ENCODE measurements at regions not wholly inside any gene's neighbourhood (a gene's known extent, or its start where the extent isn't known, plus 50 kb on each side); places are given as distances from the start of the nearest gene placed in this dataset.
"Not testable (repeated sequence)": the region's sequence is repeated elsewhere in the genome, so short reads cannot be mapped to it uniquely, and the experiment has no call there.

- DNase-seq (ENCODE audit: low read depth), result no peak
Measured at GRCh38 chr6:105726902-105727655, 324.2 kb upstream of the PREP start.

DNA sequence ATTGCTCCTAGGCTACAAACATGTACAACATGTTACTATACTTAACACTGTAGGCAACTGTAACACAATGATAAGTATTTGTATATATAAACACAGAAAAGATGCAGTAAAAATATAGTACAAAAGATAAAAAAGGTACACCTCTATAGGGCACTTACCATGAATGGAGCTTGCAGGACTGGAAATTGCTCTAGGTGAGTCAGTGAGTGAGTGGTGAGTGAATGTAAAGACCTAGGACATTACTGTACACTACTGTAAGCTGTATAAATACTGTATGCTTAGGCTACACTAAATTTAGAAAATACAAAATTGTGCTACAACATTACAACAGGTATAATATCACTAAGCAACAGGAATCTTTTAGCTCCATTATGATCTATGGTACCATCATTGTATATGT lies 312.0 kb upstream of the PREP start:
- DNase-seq (ENCODE audit: low read depth), result no peak

DNA sequence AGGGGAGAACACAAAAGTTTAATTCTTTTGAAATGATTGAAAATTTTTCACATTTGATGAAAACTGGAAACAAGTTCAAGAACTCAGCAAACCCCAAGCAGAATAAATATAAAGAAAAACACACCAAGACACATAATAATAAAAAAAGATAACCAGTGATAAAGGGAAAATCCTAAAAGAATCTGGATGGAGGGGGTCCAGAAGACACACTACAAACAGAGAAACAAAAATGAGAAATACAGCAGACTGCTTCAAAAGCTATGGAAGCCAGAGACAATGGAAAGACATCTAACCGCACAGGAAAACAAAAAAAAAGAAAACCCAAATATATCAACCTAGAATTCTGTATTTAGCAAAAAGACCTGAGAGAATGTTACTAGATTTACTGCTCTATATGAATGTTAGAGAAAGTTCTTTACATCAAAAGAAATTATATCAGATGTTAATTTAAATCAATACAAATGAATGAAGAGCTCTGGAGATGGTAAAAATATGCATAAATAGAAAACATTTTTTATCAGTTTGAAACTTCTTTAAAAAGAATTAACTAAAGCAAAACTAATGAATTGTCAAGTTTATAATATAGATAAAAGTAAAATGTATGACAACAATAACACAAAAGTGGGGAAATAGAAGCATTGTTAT lies 310.7 kb upstream of the PREP start:
- no peak for DNase-seq (ENCODE audit: low read depth)

DNA sequence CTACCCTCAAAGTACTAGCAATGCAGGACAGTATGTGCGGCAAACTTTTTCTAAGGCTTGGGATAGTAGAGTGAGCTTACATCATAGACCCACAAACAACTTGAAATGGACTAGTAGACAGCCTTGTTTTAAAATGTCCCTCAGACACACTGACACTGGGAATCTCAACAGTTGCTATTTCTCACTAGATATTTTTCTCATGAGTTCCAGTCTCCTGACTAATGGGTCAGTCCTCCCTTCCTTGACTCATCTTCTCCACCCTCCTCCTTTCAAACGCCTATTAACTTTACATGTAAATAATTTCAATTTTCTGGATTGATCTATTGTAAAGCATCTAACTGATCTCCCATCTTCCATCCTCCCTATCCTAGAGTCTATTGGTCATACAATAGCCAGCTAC lies 308.3 kb upstream of the PREP start:
- no peak for DNase-seq (ENCODE audit: low read depth)

DNA sequence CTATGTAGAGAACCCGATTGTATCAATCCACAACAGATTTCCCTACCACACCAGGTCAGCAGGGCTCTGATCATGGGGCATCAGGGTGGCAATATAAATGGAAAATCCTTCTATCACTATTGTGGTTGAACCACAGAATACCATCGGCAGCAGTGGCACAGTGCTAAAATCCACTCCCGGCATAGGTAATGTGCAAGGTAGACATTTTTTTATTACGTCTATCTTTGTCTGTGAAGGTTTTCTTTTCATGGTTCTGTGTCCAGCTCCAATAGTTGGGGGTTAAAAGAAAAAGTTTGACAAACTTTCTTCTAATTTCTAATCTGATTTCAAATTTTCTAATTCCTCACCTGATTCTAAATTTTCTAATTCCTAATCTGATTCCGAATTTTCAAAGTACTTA lies 302.7 kb upstream of the PREP start:
- no peak for DNase-seq (ENCODE audit: low read depth)

- no peak for DNase-seq (ENCODE audit: low read depth)
Measured at GRCh38 chr6:105695461-105695860, 292.6 kb upstream of the PREP start.

- DNase-seq (ENCODE audit: low read depth), result no peak
Measured at GRCh38 chr6:105692613-105693215, 289.8 kb upstream of the PREP start.

DNA sequence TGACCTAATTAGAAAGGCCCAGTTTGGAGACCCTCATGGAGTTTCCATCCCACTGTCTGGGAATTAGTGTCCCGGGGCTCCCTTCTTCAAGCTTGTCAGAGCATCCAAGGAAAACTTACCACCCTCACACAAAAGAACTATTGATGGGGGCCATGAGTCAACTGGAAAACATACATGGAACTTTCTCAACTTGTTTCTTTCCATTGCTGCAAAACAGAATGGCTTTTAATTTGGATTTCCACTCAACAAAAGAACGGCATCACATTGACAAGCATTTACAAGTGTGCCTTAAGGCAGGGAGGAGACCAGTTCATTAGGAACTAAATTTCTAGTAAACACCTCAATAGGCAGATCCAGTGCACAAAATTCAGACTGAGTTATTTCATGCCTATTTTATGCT lies 289.1 kb upstream of the PREP start:
- DNase-seq (ENCODE audit: low read depth), result no peak

- no peak for DNase-seq (ENCODE audit: low read depth)
Measured at GRCh38 chr6:105691081-105691480, 288.2 kb upstream of the PREP start.

DNA sequence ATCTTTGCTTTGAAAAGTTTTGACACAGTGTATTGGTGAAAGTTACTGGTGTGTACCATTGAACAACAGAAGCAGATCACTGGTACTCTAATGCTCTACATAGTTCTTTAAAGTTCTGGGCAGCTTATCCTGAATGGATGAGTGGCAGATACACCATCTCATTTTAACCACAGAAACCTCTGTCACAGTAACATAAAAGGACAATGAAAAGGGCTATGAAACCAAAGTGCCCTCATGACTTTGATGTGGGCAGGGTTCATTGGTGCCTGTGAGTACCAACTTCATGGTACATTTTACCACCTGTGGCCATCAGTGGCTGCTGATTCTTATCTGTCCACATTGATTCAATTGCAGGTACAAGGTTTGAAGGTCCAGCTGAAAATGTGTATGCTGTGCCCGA lies 285.7 kb upstream of the PREP start:
- DNase-seq (ENCODE audit: low read depth), result no peak

DNA sequence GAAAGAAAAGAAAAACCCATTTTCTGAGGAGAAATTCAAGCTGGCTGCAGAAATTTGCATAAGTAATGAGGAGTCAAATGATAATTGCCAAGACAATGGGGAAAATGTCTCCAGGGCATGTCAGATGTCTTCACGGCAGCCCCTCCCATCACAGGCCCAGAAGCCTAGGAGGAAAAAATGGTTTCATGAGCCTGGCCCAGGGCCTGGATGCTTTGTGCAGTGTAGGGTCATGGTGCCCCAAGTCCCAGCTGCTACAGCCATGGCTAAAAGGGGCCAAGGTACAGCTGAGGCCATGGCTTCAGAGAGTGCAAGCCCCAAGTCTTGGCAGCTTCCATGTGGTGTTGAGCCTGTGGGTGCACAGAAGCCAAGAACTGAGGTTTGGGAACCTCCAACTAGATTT lies 283.9 kb upstream of the PREP start:
- DNase-seq (ENCODE audit: low read depth), result not testable (repeated sequence)

DNA sequence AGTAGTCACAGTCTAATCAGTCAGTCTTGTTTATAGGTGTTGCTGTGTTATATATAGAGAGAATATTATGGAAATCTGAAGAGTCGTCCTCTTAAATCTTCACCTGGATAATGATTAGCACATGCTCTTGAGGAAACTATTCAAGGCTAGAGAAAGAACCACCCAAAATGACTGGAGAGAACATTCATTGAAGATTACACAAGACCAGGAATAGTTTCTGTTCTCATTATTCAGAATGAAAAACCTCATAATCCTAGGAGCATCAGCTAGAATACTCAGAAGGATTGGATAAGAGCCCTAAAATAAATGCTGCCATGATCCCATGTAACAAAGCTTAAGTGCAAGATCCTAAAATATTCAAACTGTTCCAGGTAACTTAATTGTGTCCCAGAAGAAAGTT lies 278.2 kb upstream of the PREP start:
- no peak for DNase-seq (ENCODE audit: low read depth)

DNA sequence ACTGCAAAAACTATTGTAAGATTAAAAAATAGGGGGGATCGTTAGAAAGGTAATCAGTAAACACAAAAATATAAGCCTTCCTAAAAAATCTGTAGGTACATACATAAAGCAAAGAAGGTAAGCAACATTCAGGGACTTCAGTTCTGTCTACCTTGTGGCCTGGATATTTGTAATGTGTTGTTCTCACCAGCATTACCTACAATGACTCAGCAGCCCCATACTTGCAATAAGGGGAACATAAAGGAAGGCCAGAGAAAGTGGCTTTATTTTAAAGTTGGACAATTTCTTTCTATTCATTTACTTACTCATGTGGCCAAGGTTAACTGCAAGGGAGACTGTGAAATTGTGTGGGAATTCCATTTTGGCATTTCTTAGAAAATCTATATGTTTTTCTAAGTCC lies 277.2 kb upstream of the PREP start:
- no peak for DNase-seq (ENCODE audit: low read depth)

DNA sequence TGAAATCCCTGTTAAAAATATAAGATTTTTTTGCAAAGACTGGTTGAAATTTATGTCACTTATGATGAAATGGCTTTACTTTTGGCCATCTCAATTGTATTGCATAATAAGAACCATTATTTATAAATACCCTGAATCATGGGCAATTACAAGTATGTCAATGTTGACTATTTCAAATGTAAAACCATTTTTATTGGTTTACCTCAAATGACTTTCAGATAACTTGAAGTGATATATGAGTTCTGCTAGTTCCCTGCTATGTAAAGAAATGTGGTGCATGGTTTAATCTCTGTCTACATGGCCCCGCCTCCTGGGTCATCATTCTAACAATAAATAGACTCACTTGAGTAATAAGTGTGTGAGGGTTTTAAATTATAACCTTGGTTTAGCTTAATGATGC lies 275.6 kb upstream of the PREP start:
- DNase-seq (ENCODE audit: low read depth), result no peak

DNA sequence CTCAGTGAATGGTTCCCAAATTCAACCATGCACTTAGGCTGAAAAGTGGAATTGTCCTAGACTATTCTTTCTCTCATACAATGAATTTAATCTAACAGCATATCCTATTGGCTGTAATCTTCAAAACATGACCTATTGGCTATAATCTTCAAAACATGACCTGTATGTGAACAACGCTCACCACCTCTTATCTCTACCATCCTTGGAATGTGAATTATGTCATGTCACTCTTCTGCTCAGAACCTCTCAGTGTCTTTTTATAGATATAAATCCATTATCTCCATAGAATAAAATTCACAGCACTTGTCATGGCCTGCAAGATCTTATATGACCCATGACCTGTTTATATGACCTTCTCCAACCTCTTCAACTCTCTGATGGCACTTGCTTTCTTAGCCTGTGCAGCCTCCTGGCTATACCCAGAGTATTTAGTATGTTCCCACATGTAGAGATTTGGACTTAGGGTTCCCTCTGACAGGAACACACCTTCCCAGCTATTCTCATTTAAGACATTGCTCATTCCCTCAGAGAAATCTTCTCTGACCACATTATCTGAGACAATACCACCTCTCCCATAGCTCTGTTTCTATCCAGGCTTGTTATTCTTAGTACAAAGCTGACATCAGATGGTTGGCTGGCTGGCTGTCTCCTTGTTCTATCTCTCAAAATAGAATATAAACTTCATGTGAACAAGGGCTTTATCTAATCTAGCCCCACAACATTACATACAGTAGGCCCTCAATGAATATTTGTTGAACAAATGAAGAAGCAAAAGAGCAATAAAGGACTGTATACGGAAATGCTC lies 275.0 kb upstream of the PREP start:
- no peak for DNase-seq (ENCODE audit: low read depth)

- DNase-seq (ENCODE audit: low read depth), result no peak
Measured at GRCh38 chr6:105676857-105677256, 274.0 kb upstream of the PREP start.

DNA sequence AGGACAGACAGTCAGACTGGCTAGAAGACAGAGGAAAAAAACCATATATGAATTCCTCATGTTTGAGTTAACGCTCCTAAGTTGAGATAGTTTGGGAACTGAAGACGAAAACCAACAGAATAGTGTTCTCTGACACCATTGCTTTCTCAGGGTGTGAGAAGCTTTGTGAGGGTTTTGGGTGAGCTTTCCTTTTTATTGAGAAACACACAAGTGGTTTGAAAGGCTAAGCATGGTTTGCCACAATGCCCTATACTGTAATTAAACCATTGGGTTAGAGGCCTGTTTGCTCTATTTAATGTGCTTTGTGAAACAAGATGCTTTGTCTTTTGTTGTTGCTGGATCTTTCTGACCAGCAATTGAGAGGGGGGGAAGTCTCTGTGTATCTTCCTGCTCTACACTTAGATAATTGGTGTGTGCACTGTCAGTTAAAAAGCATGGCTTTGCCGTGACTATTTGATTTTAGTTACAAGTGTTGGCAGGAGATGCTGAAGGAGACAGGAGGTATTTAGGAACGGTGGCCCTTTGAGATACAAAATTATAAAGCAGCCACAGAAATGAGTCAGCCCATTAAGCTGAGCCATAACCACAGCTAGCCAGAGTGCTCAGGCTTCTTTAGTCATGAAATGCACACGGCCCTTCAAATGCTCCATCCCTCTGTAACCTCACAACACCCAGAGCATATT lies 273.0 kb upstream of the PREP start:
- DNase-seq (ENCODE audit: low read depth), result no peak

GRCh38 chr6:105672856-105673538 lies 270.1 kb upstream of the PREP start:
- DNase-seq (ENCODE audit: low read depth), result not testable (repeated sequence)

GRCh38 chr6:105669232-105669631 lies 266.4 kb upstream of the PREP start:
- DNase-seq (ENCODE audit: low read depth), result no peak

DNA sequence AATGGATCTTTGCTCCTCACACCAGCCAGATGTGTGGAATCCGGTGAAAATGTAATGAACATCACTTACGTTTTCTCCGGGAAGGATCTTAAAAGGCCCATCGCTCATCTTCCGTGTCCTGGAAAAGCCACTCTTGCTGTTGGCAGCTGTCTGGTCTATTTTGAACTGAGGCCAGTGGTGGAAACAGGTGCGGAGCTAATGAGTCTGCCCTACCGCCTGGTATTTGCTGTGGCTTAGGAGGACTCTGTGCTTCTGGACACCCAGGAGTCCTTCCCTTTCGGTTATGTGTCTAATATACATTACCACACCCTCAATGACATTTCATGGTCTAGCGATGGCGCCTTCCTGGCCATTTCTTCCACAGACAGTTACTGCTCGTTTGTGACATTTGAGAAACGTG lies 264.2 kb upstream of the PREP start:
- DNase-seq (ENCODE audit: low read depth), result no peak

DNA sequence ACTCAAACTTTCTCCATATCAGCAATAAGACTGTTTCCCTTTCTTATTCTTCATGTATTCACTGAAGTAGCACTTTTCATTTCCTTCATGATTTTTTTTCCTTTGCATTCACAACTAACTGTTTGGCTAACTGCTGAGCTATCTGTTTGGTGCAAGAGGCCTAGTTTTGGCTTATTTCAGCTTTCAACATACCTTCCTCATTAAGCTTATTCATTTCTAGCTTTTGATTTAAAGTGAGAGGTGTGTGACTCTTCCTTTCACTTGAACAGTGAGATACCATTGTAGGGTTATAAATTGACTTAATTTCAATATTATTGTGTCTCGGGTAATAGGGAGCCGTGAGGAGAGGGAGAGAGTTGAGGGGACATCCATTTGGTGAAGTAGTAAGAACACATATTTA lies 262.0 kb upstream of the PREP start:
- no peak for DNase-seq (ENCODE audit: low read depth)

- DNase-seq (ENCODE audit: low read depth), result no peak
Measured at GRCh38 chr6:105651969-105652368, 249.1 kb upstream of the PREP start.
